GM12878 (cell line): ENCODE measurements at regions not wholly inside any gene's neighbourhood (a gene's known extent, or its start where the extent isn't known, plus 50 kb on each side); places are given as distances from the start of the nearest gene placed in this dataset.

Source experiments
- ATAC-seq: fragments of 200-7000 bp; cut with Tn5 transposase; 3 replicates; pipeline ENCODE4 v1.9.1; 2020; ENCODE audit warnings: mild to moderate bottlenecking, moderate library complexity
- BruUV-seq: library from RNA; stranded (reverse); fragments of 400-500 nt; replicated peaks from 2 replicates; lab custom pipeline; 2021; lab: Mats Ljungman, UMichigan
- CTCF ChIA-PET: fragments of 300-600 bp; sonication (Branson Sonifier 250); formaldehyde crosslinking; extraction: SDS; loops from one replicate; lab custom pipeline; 2021; ENCODE audit warnings: inconsistent platforms; lab: Yijun Ruan, JAX
- POLR2A ChIA-PET: fragments of 350-600 bp; formaldehyde crosslinking; extraction: SDS; loops from one replicate; lab custom pipeline; 2021; ENCODE audit warnings: inconsistent platforms; lab: Charles Lee
- RAD21 ChIA-PET: fragments of 300-600 bp; sonication (Branson Sonifier 250); formaldehyde crosslinking; loops from one replicate; lab custom pipeline; 2023; ENCODE audit warnings: antibody characterized with exemption; ENCODE audit not compliant: unreplicated experiment; lab: Charles Lee
- SMC1A ChIA-PET: fragments of 300-600 bp; sonication (Branson Sonifier 250); formaldehyde crosslinking; loops from one replicate; lab custom pipeline; 2023; ENCODE audit not compliant: unreplicated experiment, uncharacterized antibody; lab: Charles Lee
- DNase-seq: peaks from one replicate; pipeline ENCODE4 v3.0.0-alpha.2; 2011; ENCODE audit warnings: low read depth, low spot score
- FAIRE-seq: peaks from 3 replicates; lab custom pipeline; 2011; peaks lifted over from hg19 to GRCh38; lab: Jason Lieb, UNC
- H2AFZ ChIP-seq: 2 replicates; pipeline ENCODE4 v1.6.0; 2011; ENCODE audit warnings: low read depth, low read length, control low read depth; ENCODE audit not compliant: control insufficient read depth
- H3K27ac ChIP-seq: 2 replicates; pipeline ENCODE4 v1.5.1; 2011; ENCODE audit warnings: control low read depth; ENCODE audit not compliant: control insufficient read depth, insufficient read depth
- H3K27me3 ChIP-seq, 2 experiments: replicated peaks in 1 of 2; 2 replicates each; pipeline versions ENCODE4 v1.6.0 to v1.6.1; 2011; ENCODE audit warnings: low read length in 1 of 2; ENCODE audit not compliant: control insufficient read depth in 2 of 2, insufficient read depth in 2 of 2
- H3K36me3 ChIP-seq, 2 experiments: 2 replicates each; pipeline ENCODE4 v1.5.1; 2011; ENCODE audit warnings: low read length in 1 of 2; ENCODE audit not compliant: control insufficient read depth in 2 of 2, insufficient read depth in 2 of 2
- H3K4me1 ChIP-seq: 2 replicates; pipeline ENCODE4 v1.6.1; 2011; ENCODE audit warnings: mild to moderate bottlenecking, low read length, moderate library complexity, mixed read lengths; ENCODE audit not compliant: control insufficient read depth, insufficient read depth
- H3K4me2 ChIP-seq: 2 replicates; pipeline ENCODE4 v1.6.0; 2011; ENCODE audit warnings: control low read depth; ENCODE audit not compliant: control insufficient read depth, insufficient read depth
- H3K4me3 ChIP-seq: fragments of 200-600 bp; sonication (generic); 2 replicates; pipeline ENCODE4 v1.5.1; 2016
- H3K79me2 ChIP-seq: 2 replicates; pipeline ENCODE4 v1.6.0; 2011; ENCODE audit warnings: low read length; ENCODE audit not compliant: control insufficient read depth, insufficient read depth
- H3K9ac ChIP-seq: 2 replicates; pipeline ENCODE4 v1.8.0; 2011; ENCODE audit warnings: low read length, control low read depth, mixed read lengths; ENCODE audit not compliant: control insufficient read depth, insufficient read depth
- H3K9me3 ChIP-seq: replicated peaks from 3 replicates; pipeline ENCODE4 v1.5.1; 2011; ENCODE audit warnings: mild to moderate bottlenecking, low read length; ENCODE audit not compliant: control insufficient read depth, insufficient read depth
- H4K20me1 ChIP-seq: 2 replicates; pipeline ENCODE4 v1.6.0; 2011; ENCODE audit not compliant: control insufficient read depth, insufficient read depth
- CBFB ChIP-seq: IDR thresholded peaks from 2 replicates; pipeline ENCODE4 v1.6.1; 2016; ENCODE audit warnings: antibody characterized with exemption, low read depth
- EGR1 ChIP-seq, 2 experiments: IDR thresholded peaks; 1 replicate in 1 of 2; 2 replicates in 1 of 2; pipeline ENCODE4 v1.6.1; 2011 to 2012; ENCODE audit warnings: low read depth in 2 of 2, low read length in 2 of 2, borderline replicate concordance in 1 of 2, mild to moderate bottlenecking in 1 of 2, moderate library complexity in 1 of 2
- STAT3 ChIP-seq: IDR thresholded peaks from 2 replicates; pipeline ENCODE4 v1.6.1; 2011; ENCODE audit warnings: low read depth, low read length, improper control_type of control experiment
- WGBS: methylation state at CpG from one replicate; pipeline ENCODE4 v1.1.6; 2016; ENCODE audit warnings: low lambda C conversion rate; ENCODE audit not compliant: insufficient replicate concordance, insufficient coverage; ENCODE audit errors: missing lambda C conversion rate; 5-methylcytosine and 5-hydroxymethylcytosine counted together
- in situ Hi-C: fragments of 300-500 bp; cut with MboI; formaldehyde crosslinking; loops from 9 replicates; pipeline ENCODE4 v1.14.3; 2018; ENCODE audit warnings: mixed read lengths
- intact Hi-C: fragments of 100-400 bp; cut with micrococcal nuclease; formaldehyde crosslinking; loops from one replicate; pipeline ENCODE4 v1.14.2; 2022; ENCODE audit not compliant: unreplicated experiment
- TF ChIP-seq, protein P1 (sequence below): fragments of 450-650 bp; IDR thresholded peaks from 2 replicates; pipeline ENCODE4 v1.6.1; 2017; ENCODE audit warnings: mild to moderate bottlenecking
- TF ChIP-seq, protein P2 (sequence below): IDR thresholded peaks from 2 replicates; pipeline ENCODE4 v1.6.1; 2012; ENCODE audit warnings: low read depth, low read length, improper control_type of control experiment

- intact Hi-C loops (no loop called here), in situ Hi-C loops (loop anchor here (5.0 kb wide), 1 partner anchor 269 kb away; no protein-coding TSS in a partner anchor)
- Histone ChIP-seq H3K9ac (no peak overlapping the region), H3K4me1 (no peaks in the 10 kb centered on the region; the same call in 1 of the 2 replicates), H2AFZ (no peak overlapping the region), H3K79me2 (no peaks in the 10 kb centered on the region), H4K20me1 (no peaks in the 10 kb centered on the region), H3K27me3 (no peaks in the 10 kb centered on the region), H3K27ac (no peak overlapping the region), H3K4me3 (no peak overlapping the region), H3K9me3 (no peaks in the 10 kb centered on the region; the same call in 1 of the 3 replicates), H3K4me2 (no peak overlapping the region)
- 47% methylated on average over 12 of the region's 12 CpGs for WGBS
- DNase-seq, result no peak
- SMC1A ChIA-PET, result no interaction called here
- no peak for FAIRE-seq
- no TSS peak for BruUV-seq
- no peak for ATAC-seq
- CTCF ChIA-PET, result interaction anchor here (2.0 kb wide), 1 partner anchor 277 kb away, joined by 6 read pairs; no protein-coding TSS in a partner anchor
- POLR2A ChIA-PET, result no interaction called here
- RAD21 ChIA-PET, result no interaction called here
- TF ChIP-seq CBFB (no peak), STAT3 (no peak), EGR1 (IDR thresholded peaks at IDR 0.05; ENCODE audit: borderline replicate concordance in 1 of 2, low read depth in 2 of 2, low read length in 2 of 2) (no peak)
- TF ChIP-seq, protein P1, sequence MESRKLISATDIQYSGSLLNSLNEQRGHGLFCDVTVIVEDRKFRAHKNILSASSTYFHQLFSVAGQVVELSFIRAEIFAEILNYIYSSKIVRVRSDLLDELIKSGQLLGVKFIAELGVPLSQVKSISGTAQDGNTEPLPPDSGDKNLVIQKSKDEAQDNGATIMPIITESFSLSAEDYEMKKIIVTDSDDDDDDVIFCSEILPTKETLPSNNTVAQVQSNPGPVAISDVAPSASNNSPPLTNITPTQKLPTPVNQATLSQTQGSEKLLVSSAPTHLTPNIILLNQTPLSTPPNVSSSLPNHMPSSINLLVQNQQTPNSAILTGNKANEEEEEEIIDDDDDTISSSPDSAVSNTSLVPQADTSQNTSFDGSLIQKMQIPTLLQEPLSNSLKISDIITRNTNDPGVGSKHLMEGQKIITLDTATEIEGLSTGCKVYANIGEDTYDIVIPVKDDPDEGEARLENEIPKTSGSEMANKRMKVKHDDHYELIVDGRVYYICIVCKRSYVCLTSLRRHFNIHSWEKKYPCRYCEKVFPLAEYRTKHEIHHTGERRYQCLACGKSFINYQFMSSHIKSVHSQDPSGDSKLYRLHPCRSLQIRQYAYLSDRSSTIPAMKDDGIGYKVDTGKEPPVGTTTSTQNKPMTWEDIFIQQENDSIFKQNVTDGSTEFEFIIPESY, result no peak
- TF ChIP-seq, protein P2, sequence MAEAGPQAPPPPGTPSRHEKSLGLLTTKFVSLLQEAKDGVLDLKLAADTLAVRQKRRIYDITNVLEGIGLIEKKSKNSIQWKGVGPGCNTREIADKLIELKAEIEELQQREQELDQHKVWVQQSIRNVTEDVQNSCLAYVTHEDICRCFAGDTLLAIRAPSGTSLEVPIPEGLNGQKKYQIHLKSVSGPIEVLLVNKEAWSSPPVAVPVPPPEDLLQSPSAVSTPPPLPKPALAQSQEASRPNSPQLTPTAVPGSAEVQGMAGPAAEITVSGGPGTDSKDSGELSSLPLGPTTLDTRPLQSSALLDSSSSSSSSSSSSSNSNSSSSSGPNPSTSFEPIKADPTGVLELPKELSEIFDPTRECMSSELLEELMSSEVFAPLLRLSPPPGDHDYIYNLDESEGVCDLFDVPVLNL, result no peak
- TF ChIP-seq, all 136 proteins: peak for 0
- no peaks in the 10 kb centered on the region for H3K36me3 ChIP-seq
These were observed 62.2 kb upstream of the SDK2 start for GRCh38 chr17:73706428-73706827.
